ENCODE measurements at regions not wholly inside any gene's neighbourhood (a gene's known extent, or its start where the extent isn't known, plus 50 kb on each side); places are given as distances from the start of the nearest gene placed in this dataset.
"Not testable (repeated sequence)": the region's sequence is repeated elsewhere in the genome, so short reads cannot be mapped to it uniquely, and the experiment has no call there.

DNA sequence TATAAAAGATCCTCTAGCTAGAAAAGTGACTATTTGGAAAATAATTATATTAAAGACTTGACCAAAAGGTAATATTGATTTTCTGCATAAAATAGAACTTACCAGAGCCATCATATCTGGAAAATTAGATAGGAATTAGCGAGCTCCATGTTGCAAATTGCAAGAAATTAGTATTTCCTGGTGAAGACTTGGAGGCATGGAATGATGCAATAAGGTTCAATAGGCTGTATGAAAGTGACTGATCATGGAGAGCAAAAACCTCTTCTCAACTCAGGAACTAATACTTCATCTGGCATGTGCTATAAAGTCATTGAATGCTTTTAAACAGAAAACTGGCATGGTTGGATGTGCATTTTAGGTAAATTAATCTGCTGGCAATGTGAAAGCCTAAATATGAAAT is 66.3 kb upstream of the UFM1 start:
- intact Hi-C loops (cut with micrococcal nuclease) = no loop called here

DNA sequence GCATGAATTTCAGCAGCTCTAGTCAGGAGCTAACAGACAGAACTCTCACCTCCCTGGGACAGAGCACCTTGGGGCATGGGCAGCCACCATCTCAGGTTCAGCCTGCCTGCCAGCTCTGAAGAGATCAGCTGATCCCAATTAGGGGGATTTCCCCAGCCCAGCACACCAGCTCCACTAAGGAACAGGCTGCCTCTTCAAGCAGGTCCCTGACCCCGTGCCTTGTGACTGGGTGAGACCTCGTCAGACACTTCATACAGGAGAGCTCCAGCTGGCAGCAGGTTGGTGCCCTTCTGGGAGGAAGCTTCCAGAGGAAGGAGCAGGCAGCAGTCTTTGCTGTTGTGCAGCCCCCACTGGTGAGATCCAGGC is 84.5 kb upstream of the UFM1 start:
- intact Hi-C loops (cut with micrococcal nuclease) = no loop called here

DNA sequence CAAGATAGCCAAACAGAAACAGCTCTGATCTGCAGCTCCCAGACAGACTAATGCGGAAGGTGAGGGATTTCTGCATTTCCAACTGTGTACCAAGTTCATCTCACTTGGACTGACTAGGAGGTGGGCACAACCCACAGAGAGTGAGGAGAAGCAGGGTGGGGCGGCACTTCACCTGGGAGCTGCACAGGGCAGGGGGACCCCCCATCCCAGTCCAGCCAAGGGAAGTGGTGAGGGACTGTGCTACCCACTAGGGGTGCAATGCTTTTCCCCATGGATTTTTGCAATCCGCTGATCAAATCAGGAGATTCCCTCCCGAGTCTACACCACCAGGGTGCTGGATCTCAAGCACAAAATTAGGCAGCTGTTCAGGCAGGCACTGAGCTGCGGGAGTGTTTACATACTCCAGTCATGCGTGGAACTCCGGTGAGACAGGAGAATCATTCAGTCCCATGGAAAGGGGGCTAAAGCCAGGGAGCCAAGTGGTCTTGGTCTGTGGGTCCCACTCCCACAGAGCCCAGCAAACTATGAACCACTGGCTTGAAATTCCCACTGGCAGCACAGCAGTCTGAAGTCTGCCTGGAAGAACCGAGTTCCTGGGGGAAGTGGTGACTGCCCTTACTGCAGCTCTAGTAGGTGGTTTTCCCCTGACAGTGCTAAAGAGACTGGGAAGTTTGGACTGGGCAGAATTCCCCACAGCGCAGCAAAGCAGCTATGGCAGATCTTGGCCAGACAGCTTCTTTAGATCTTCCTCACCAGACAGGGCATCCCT is 85.1 kb upstream of the UFM1 start:
- intact Hi-C loops (cut with micrococcal nuclease) = no loop called here

DNA sequence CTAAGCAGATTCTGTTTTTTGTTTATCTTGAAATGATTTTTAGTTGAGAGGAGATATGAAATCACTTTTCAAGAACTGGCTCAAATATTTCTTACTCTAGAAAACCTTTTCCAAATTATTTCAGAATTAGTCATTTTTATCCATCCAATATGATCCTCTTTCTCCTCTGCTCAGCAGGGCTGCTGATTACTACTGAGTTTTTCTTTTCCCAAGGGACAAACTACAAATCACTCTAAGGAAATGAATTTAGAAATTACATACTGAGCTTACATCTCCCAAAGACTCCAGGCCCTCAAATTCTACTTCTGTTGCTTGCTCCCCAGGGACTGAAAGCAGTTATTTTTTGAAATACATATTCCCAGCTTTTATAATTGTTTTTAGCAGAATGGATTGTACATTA is 87.4 kb upstream of the UFM1 start:
- intact Hi-C loops (cut with micrococcal nuclease) = no loop called here

DNA sequence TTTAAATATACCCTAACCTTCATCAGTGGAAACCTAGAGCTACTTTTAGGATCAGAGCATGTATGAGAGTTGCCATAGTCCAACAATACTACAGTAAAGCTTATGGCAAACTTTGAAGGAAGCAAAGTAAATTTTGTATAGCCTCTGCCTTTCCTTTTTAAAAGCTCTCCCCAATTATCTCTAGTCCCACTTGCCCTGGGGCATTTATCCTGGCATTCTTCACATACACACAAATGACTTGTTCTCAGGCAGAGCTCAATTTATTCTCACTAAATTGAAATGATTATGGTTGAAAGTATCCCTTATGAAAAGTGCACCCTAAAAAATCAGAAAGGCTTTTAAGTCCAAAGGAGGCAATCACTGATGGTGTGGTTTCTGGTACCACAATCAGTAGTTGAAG is 94.1 kb upstream of the UFM1 start:
- intact Hi-C loops (cut with micrococcal nuclease) = no loop called here

DNA sequence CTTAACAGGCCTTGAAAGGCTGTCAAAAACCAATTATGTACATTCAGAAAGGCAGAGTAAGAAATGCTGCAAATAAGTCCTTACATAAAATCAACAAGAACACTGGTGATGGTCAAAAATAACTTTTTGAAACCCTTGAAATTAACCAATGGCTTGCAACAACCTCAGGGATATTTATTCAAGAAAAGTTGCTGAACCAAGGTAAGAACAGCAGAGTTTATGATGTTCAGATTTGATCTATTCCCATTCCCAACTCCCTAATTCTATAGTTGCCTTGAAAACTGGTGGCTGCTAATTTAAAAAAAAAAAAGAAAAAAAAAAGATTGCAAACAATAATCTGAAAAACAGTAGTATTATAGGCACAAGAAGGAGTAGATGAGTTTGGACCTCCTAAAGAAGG is 109.8 kb upstream of the UFM1 start:
- intact Hi-C loops (cut with micrococcal nuclease) = no loop called here

DNA sequence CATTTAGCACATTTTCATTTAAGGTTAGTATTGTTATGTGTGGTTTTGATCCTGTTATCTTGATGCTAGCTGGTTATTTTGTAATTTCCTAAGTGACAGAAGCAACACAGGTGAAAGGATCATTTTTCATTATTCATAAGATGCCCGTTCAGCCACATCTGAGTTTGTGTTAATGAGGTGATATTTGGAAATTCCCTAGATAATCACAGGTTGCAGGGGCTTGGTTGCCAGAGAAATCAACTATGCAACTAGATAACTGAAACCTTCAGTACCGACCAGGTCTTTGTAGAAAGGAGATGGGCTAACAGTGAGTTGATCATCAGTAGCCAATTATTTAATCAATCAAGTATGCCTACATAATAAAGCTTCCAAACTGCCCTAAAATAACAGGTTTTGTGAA is 121.3 kb upstream of the UFM1 start:
- intact Hi-C loops (cut with micrococcal nuclease) = no loop called here

DNA sequence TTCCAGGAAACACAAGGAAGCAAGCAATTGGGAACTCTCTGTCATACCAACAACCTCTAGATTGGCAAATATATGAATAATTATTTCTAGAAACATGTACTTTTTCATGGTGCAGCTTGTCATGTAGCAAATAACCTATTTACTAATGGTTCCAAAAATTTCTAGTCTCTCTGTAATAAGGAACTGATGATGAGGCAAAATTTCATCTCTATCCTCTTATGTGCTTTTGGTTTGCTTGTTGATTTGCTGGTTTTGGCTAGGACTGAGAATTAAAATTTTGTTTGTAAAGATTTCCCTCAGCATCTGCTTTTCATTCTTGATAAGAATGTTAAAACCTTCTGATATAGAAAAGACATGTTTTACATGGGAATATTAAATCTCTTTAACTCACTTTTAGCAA is 123.2 kb upstream of the UFM1 start:
- intact Hi-C loops (cut with micrococcal nuclease) = no loop called here

DNA sequence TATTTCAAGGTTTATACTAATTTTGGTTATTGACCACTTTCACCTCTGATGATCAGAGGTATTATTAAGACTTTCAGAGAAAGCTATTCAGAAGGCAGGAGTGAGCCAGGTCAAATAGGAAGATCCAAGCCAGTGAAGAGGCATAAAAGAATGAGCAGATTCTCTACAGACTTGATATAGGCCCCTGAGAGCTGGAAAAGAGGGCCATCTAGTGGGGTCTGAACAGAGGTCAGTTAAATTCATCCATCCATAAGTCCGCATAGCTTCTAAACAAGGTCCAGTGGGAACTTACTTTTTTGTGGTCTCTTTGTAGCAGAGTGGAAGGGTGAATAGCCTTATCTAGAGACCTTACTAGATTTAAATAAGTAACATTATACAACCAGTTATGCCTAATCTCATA is 126.6 kb upstream of the UFM1 start:
- intact Hi-C loops (cut with micrococcal nuclease) = no loop called here

DNA sequence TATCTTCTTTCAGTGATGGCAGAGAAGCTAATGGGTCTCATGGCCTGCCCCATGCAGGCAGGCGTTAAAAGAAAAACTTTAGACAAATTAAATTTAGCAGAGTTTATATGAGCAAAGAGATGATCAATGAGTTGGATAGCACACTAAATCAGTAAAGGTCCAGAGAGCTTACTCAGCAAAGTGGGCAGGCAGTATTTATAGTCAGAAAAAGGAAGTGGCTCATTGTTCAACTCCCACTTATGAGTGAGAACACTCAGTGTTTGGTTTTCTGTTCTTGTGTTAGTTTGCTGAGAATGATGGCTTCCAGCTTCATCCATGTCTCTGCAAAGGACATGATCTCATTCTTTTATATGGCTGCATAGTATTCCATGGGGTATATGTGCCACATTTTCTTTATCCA is 128.5 kb upstream of the UFM1 start:
- intact Hi-C loops (cut with micrococcal nuclease) = not testable (repeated sequence)

DNA sequence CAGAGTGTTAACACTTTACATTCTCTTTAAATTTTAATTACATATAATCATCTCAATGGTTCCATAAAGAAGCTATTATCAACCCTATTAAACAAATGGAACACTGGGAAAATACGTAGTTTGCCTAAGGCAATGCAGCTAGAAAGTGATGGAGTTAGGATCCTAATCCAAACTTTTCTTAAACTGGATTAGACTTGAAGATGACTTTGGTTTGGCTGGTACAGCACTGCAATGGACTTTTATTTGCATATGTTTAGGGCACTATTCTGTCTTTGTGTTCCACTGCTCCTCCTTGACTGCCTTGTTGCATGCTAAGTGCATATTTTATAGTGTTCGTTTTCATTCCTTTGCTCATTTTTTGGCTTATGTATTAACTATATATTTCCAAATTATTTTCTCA is 133.5 kb upstream of the UFM1 start:
- intact Hi-C loops (cut with micrococcal nuclease) = no loop called here

DNA sequence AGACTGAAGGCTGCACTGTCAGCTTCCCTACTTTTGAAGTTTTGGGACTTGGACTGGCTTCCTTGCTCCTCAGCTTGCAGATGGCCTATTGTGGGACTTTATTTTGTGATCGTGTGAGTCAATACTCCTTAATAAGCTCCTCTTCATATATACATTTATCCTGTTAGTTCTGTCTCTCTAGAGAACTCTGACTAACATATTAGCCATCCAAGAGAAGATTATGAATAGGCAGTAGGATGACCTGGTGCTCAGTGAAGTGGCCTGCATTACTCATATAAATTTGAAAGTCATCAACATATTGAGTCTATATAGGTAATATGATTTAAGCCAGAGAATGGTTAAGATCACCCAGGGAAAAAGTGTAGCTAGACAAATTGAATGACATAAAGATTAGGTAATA is 136.3 kb upstream of the UFM1 start:
- intact Hi-C loops (cut with micrococcal nuclease) = no loop called here

DNA sequence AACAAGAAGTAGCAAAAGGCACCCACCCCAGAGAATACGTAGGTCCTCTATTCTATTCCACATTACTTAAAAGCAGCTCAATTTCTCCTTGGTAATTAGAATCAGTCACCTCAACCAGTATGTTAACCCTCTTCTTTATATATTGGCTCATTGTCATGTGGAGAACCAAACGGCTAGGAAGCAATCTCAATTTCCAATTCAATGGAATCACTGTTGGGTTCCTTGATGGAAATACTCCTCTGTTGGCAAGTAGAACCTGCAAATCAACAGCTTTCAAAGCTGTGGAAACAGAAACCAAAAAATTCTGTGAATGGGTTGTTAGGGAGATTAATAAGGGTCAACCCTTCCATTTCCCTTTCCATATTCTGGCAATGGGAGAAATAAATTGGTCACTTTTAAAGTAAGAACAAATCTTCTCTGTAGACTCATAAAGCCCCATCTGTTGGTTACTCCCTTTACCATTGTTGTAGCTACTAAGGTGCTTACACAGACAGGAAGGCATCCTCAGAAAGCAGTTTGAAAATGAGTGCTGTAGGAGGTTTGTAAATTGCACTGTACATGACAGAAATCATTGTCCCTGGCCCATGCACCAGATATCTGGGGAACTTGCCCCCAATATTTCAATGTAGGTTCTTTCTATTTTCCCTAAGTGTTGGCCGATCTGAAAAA is 138.6 kb upstream of the UFM1 start:
- intact Hi-C loops (cut with micrococcal nuclease) = no loop called here

DNA sequence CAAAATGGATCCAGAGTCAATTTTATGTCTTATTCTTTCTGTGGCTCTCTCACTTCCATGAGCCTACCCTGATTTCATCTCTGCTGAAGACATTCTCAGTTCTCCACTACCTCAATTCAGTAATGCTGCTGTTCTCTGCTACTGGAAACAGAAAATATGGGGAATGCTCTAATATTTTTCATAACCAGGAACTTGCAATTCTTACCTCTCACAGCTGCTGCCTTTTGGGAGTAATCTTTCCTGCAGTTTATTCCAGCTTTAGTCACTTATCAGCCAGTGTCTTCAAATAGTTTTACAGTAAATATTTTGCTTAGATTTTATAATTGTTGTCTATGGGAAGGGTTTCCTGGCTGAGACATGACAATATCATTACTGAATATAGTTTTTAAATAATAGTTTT is 145.1 kb upstream of the UFM1 start:
- intact Hi-C loops (cut with micrococcal nuclease) = no loop called here

DNA sequence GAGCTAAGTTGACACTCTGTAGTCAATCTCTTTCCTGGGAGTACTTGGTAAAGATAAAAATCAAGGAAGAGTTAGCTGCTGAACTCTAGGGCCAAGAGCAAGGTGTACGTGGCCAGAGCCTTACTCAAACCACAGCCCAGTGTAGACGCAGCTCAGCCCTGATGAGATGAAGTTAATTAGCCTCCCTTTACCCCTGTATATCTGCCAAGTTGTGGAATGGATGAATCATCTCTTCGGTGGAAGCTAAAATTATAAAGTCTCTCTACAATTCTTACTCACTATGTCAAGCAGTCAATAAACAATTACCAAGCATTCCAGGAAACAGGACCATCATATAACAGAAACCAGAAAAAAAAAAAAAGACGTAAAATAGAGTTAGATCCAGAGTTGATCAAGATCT is 146.9 kb upstream of the UFM1 start:
- intact Hi-C loops (cut with micrococcal nuclease) = no loop called here

DNA sequence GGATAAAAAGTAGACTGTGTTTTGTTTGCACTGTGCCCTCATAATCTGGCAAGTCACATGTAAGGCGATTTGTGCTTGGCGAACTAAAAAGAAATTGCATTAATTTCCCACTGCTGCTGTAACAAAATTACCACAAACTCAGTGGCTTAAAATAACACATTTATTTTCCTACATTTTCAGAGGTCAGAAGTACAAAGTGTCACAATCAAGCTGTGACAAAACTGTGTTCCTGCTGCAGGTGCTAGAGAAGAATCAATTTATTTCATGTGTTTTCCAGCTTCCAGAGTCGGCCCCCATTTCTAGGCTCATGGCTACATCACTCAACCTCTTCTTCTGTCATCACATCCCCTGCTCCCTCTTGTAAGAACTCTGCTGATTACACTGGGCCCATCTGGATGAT is 158.6 kb upstream of the UFM1 start:
- intact Hi-C loops (cut with micrococcal nuclease) = no loop called here

DNA sequence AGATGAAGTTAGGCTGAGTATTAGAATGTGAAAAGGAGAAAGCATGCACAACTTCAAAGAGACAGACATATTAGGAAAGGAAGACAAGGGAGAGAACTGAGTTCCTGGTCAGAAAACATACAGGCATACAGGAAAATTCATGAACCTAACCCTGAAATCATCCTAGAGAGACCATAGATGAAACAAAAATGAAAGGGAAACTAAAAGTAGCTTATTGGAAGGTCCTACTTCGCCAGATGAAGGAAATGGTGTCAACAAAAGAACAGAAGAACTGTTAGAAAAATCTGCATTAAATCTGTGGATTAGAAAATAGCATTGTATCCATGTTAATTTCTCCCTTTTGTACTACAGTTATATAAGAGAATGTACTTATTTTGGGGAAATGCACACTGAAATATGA is 169.0 kb upstream of the UFM1 start:
- intact Hi-C loops (cut with micrococcal nuclease) = loop anchor here (1.0 to 5.0 kb wide), 2 partner anchors 169 to 857 kb away; partner anchors contain the start of genes NHLRC3, PROSER1 and UFM1

DNA sequence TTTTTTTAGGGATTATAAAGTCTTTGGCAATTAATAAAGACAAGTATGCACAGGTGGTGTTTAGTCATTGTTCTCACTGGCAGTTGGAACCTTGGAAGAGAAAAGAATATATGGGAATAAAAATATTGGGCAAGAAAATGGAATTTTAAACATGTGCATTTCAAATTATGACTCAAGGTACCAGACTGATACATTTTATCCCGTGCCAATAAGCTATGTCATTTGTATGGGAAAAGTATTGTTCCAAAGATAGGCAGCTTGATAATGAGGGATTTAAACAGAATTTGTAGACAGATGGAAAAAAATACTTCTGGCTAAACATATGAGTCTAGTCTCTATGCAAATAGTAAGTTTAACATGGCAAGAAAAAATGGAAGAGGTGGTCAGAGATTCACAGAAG is 169.5 kb upstream of the UFM1 start:
- intact Hi-C loops (cut with micrococcal nuclease) = loop anchor here (1.0 to 5.0 kb wide), 2 partner anchors 169 to 857 kb away; partner anchors contain the start of genes NHLRC3, PROSER1 and UFM1

DNA sequence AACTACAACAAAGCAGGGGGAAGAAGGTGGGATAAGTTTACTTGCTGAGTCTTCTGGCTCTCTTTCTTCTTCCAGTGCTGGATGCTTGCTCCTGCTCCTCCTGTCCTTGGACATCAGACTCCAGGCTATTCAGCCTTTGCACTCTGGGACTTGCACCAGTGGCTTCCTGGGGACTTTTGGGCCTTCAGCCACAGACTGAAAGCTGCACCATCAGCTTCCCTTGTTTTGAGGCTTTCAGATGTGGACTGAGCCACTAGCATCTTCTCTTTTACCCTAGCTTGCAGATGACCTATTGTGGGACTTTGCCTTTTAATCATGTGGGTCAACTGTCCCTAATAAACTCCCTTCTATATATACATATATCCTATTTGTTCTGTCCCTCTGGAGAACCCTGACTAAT is 173.0 kb upstream of the UFM1 start:
- intact Hi-C loops (cut with micrococcal nuclease) = no loop called here

DNA sequence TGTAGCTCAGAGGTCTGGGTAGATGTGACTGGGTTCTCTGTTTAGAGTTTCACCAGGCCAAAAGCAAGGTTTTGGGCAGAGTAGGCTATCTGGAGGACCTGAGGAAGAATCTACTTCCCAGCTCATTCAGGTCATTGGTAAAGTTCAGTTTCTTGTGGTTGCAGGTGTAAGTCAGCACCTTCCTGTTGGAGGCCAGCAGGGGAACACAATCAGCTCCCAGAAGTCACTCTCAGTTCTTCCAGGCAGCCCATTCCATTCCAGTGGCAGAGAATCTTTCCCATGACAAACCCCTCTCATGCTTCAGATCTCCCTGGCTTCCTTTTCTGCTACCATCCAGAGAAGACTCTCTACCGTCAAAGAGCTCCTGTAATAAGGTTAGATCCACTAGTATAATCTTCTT is 176.2 kb upstream of the UFM1 start:
- intact Hi-C loops (cut with micrococcal nuclease) = no loop called here

DNA sequence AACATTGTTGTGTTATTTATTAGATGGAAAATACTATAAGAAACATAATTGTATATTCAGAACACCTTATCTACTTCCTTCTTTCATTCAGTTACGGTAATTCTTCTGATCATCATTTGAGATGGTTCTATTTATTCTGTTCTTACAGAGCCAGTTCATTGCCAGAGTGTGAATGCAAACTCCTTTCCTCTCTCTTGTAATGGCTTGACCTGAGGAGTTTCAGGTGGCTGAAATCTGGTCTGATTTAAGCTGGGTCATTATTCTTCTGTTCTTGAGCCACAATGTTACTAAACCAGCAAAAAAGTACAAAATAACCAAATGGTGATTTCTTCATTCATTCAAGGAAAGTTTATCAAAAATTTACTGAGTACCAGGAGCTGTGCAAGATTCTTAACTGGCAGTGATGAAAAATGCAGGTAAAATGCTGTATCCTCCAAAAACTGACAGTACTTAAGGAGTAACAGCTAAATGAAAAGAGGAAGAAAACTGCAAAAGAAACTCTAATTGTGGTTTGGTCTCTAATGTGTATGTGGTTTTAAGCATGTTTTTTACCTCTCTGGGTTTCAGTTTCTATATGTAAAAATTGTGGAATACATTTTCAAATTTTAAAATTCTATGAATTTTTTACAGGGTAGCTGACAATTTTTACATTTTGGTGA is 182.4 kb upstream of the UFM1 start:
- intact Hi-C loops (cut with micrococcal nuclease) = no loop called here

DNA sequence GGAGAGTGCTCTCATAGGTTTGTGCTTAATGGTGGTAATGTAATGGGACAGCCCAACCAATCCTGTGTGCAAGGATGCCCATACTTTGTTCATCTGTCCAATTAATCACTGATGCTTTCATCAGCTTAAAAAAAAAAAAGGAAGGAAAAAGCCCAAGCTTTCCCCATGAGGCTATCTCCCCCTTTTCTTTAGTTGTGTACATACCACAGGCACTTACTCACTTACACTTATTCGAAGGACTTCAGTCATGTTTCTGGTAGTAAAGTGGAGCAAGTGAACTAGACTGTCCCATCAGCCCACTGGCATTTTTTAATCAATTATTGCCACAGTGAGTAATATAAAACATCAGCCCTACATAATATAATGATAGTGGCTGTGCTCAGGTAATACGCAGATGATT is 183.5 kb upstream of the UFM1 start:
- intact Hi-C loops (cut with micrococcal nuclease) = no loop called here

DNA sequence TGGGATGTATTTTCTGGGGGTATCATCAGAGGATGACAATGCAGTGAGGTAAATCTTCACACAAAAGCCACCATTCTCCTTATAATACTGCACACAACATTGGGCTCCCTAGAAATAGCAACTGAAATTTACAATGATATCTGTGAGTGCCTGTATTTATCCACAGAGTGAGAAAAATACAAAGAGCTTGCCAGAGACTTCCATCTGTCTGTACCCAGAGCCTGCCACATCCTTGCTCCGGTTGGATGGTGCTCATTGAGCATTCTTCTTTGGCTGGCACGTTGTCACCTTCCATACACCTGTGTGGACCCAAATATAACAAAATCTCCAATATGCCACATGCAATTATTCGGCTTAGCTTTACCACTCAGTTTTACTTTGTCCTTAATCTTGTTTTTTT is 189.5 kb upstream of the UFM1 start:
- intact Hi-C loops (cut with micrococcal nuclease) = no loop called here
